ENCODE measurements at regions not wholly inside any gene's neighbourhood (a gene's known extent, or its start where the extent isn't known, plus 50 kb on each side); places are given as distances from the start of the nearest gene placed in this dataset.

DNA sequence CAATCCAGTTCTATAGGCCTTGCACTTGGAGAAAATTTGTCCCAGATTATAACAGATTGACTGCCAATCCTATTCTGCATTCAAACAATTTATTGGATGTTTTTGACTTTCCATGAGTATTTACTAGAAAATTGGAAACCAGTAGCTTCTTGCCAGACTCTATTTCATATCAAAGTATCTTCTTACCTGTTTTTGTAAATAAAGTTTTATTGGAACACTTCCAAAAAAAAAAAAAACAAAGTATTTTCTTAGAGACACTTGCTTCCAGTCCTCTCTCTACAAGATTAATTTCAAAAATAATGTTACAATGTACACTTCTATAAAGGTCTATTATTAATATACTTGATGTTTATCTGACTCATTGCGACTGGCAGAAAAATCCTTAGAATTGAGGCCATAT, 209.2 kb upstream of the PCDH9 start:
- Histone ChIP-seq H3K27ac (ENCODE audit: low read depth, low read length) (no peak overlapping the region), H3K9me3 (ENCODE audit: insufficient read depth in 2 of 2, low read depth in 1 of 2, low read length in 1 of 2) (no peaks in the 10 kb centered on the region), H3K36me3 (ENCODE audit: control insufficient read depth in 2 of 4, insufficient read depth in 4 of 4, low read length in 3 of 4) (no peaks in the 10 kb centered on the region), H2BK20ac (ENCODE audit: low read length) (no peak overlapping the region), H3K23ac (ENCODE audit: insufficient read length) (no peak overlapping the region), H4K20me1 (replicated peaks in 1 of 2; ENCODE audit: control insufficient read depth in 1 of 2, insufficient read depth in 2 of 2, low read length in 2 of 2) (no peaks in the 10 kb centered on the region), H2AK5ac (ENCODE audit: low read depth, low read length) (no peak overlapping the region), H3K4me3 (ENCODE audit: extremely low read depth in 1 of 4, insufficient read depth in 2 of 4, low read depth in 3 of 4, low read length in 4 of 4) (no peak overlapping the region), H3K56ac (replicated peaks; ENCODE audit: insufficient read length, low read depth, low read length) (no peak overlapping the region), H2BK12ac (ENCODE audit: low read depth, low read length) (no peak overlapping the region), H2BK120ac (replicated peaks; ENCODE audit: low read depth, low read length) (no peak overlapping the region), H3K79me1 (ENCODE audit: low read depth, low read length) (no peaks in the 10 kb centered on the region), H3K4me1 (replicated peaks in 1 of 4; ENCODE audit: control insufficient read depth in 3 of 4, insufficient read depth in 4 of 4, low read length in 3 of 4) (no peaks in the 10 kb centered on the region), H3K9ac (replicated peaks in 1 of 4; ENCODE audit: extremely low read depth in 1 of 4, low read depth in 3 of 4, low read length in 3 of 4) (no peak overlapping the region), H2BK5ac (ENCODE audit: low read depth, low read length) (no peak overlapping the region), H3K4me2 (ENCODE audit: insufficient read depth in 1 of 2, low read depth in 2 of 2, low read length in 2 of 2) (no peak overlapping the region), H3K4ac (replicated peaks; ENCODE audit: insufficient read length, low read depth, low read length) (no peak overlapping the region), H4K8ac (ENCODE audit: extremely low read depth, insufficient read depth, low read length) (no peak overlapping the region), H3K27me3 (replicated peaks in 1 of 4; ENCODE audit: control insufficient read depth in 3 of 4, extremely low read depth in 1 of 4, insufficient read depth in 3 of 4, low read length in 3 of 4) (no peaks in the 10 kb centered on the region), H2AFZ (ENCODE audit: low read length) (no peak overlapping the region), H2BK15ac (ENCODE audit: low read length) (no peak overlapping the region), H3K14ac (ENCODE audit: insufficient read length) (no peak overlapping the region), H4K5ac (ENCODE audit: insufficient read length, low read depth, low read length) (no peak overlapping the region), H3K23me2 (ENCODE audit: low read depth, low read length) (no peaks in the 10 kb centered on the region), H3K79me2 (ENCODE audit: control insufficient read depth in 1 of 2, insufficient read depth in 2 of 2, low read length in 2 of 2) (no peaks in the 10 kb centered on the region), H4K91ac (replicated peaks; ENCODE audit: insufficient read length, low read length) (no peak overlapping the region), H3K18ac (ENCODE audit: extremely low read depth, low read length) (no peak overlapping the region)
- FAIRE-seq (no peak), DNase-seq (ENCODE audit: low read depth in 1 of 2, low spot score in 2 of 2) (no peak)
- CTCF ChIA-PET (ENCODE audit: partially characterized antibody) = interaction anchor here (0.8 kb wide), 1 partner anchor 166 kb away, joined by 3 read pairs; no protein-coding TSS in a partner anchor
- POLR2A ChIA-PET (ENCODE audit: partially characterized antibody) = no interaction called here
- 78% methylated on average over 1 of the region's 1 CpG; no CpG with 5 or more reads in 1 of the 2 experiments for WGBS, 2 experiments (ENCODE audit: extremely low coverage in 1 of 2, insufficient coverage in 1 of 2, insufficient read length in 1 of 2, insufficient replicate concordance in 2 of 2, low coverage in 1 of 2, low lambda C conversion rate in 2 of 2, missing lambda C conversion rate in 1 of 2)
- TF ChIP-seq TCF12 (IDR thresholded peaks at IDR 0.05; ENCODE audit: low read depth, low read length) (no peak), KDM5A (IDR thresholded peaks at IDR 0.05; ENCODE audit: low read length) (no peak), CREB1 (IDR thresholded peaks at IDR 0.05) (no peak), RBBP5 (IDR thresholded peaks at IDR 0.05; ENCODE audit: borderline replicate concordance, low read depth, low read length) (no peak), TEAD4 (IDR thresholded peaks at IDR 0.05; ENCODE audit: low read depth, low read length) (no peak), SIN3A (conservative IDR thresholded peaks at IDR 0.05 in 1 of 2, IDR thresholded peaks at IDR 0.05 in 1 of 2; ENCODE audit: low read depth in 1 of 2, low read length in 2 of 2) (no peak), SAP30 (IDR thresholded peaks at IDR 0.05; ENCODE audit: insufficient read depth, insufficient replicate concordance, low read length) (no peak)
- TF ChIP-seq, protein P1, sequence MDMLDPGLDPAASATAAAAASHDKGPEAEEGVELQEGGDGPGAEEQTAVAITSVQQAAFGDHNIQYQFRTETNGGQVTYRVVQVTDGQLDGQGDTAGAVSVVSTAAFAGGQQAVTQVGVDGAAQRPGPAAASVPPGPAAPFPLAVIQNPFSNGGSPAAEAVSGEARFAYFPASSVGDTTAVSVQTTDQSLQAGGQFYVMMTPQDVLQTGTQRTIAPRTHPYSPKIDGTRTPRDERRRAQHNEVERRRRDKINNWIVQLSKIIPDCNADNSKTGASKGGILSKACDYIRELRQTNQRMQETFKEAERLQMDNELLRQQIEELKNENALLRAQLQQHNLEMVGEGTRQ (IDR thresholded peaks at IDR 0.05; ENCODE audit: low read length) = no peak
- TF ChIP-seq, protein P2, sequence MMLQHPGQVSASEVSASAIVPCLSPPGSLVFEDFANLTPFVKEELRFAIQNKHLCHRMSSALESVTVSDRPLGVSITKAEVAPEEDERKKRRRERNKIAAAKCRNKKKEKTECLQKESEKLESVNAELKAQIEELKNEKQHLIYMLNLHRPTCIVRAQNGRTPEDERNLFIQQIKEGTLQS (IDR thresholded peaks at IDR 0.05; ENCODE audit: insufficient read depth, low read depth, low read length) = no peak
- TF ChIP-seq, protein P3, sequence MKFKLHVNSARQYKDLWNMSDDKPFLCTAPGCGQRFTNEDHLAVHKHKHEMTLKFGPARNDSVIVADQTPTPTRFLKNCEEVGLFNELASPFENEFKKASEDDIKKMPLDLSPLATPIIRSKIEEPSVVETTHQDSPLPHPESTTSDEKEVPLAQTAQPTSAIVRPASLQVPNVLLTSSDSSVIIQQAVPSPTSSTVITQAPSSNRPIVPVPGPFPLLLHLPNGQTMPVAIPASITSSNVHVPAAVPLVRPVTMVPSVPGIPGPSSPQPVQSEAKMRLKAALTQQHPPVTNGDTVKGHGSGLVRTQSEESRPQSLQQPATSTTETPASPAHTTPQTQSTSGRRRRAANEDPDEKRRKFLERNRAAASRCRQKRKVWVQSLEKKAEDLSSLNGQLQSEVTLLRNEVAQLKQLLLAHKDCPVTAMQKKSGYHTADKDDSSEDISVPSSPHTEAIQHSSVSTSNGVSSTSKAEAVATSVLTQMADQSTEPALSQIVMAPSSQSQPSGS (IDR thresholded peaks at IDR 0.05; ENCODE audit: low read length) = no peak

Data from H1 (cell line).